ENCODE measurements at regions not wholly inside any gene's neighbourhood (a gene's known extent, or its start where the extent isn't known, plus 50 kb on each side); places are given as distances from the start of the nearest gene placed in this dataset.

GRCh38 chr2:181123798-181124231 lies 143.4 kb downstream of the UBE2E3 start:
- H3K9me3 ChIP-seq = no peaks in the 10 kb centered on the region
- no peak for TF ChIP-seq CTCF (IDR thresholded peaks at IDR 0.05)
- no peaks in the 10 kb centered on the region for H3K36me3 ChIP-seq
- no peak for DNase-seq (ENCODE audit: low spot score in 2 of 2)
- H3K27me3 ChIP-seq = no peaks in the 10 kb centered on the region
- intact Hi-C loops (cut with DNase I) = no loop called here
- no peak overlapping the region for H3K27ac ChIP-seq
- H3K4me1 ChIP-seq = no peaks in the 10 kb centered on the region
- H3K4me3 ChIP-seq = no peak overlapping the region

GRCh38 chr2:181124497-181124896 lies 144.1 kb downstream of the UBE2E3 start:
- Histone ChIP-seq H3K9me3 (no peaks in the 10 kb centered on the region), H3K36me3 (no peaks in the 10 kb centered on the region), H3K4me1 (no peaks in the 10 kb centered on the region), H3K27me3 (no peaks in the 10 kb centered on the region), H3K27ac (no peak overlapping the region), H3K4me3 (no peak overlapping the region)
- no peak for TF ChIP-seq CTCF (IDR thresholded peaks at IDR 0.05)
- no peak for DNase-seq (ENCODE audit: low spot score in 2 of 2)
- intact Hi-C loops (cut with DNase I) = no loop called here

GRCh38 chr2:181125359-181125758 lies 145.0 kb downstream of the UBE2E3 start:
- H3K27ac ChIP-seq = no peak overlapping the region
- no peaks in the 10 kb centered on the region for H3K27me3 ChIP-seq
- no peaks in the 10 kb centered on the region for H3K9me3 ChIP-seq
- H3K4me1 ChIP-seq = no peaks in the 10 kb centered on the region
- TF ChIP-seq CTCF (IDR thresholded peaks at IDR 0.05) = no peak
- H3K36me3 ChIP-seq = no peaks in the 10 kb centered on the region
- H3K4me3 ChIP-seq = no peak overlapping the region
- no peak for DNase-seq (ENCODE audit: low spot score in 2 of 2)
- intact Hi-C loops (cut with DNase I) = no loop called here

GRCh38 chr2:181126311-181126868 lies 146.0 kb downstream of the UBE2E3 start:
- no peak for TF ChIP-seq CTCF (IDR thresholded peaks at IDR 0.05)
- no peak for DNase-seq (ENCODE audit: low spot score in 2 of 2)
- no peaks in the 10 kb centered on the region for H3K4me1 ChIP-seq
- no peaks in the 10 kb centered on the region for H3K27me3 ChIP-seq
- no peaks in the 10 kb centered on the region for H3K36me3 ChIP-seq
- intact Hi-C loops (cut with DNase I) = loop anchor here (1.0 kb wide), 1 partner anchor 21 kb away; no protein-coding TSS in a partner anchor
- H3K4me3 ChIP-seq = no peak overlapping the region
- H3K9me3 ChIP-seq = no peaks in the 10 kb centered on the region
- H3K27ac ChIP-seq = no peak overlapping the region

- H3K27me3 ChIP-seq = no peaks in the 10 kb centered on the region
- H3K9me3 ChIP-seq = no peaks in the 10 kb centered on the region
- H3K4me1 ChIP-seq = no peaks in the 10 kb centered on the region
- no peaks in the 10 kb centered on the region for H3K36me3 ChIP-seq
- TF ChIP-seq CTCF (IDR thresholded peaks at IDR 0.05) = no peak
- no peak overlapping the region for H3K27ac ChIP-seq
- intact Hi-C loops (cut with DNase I) = no loop called here
- H3K4me3 ChIP-seq = no peak overlapping the region
- DNase-seq (ENCODE audit: low spot score in 2 of 2) = no peak
These were observed 147.8 kb downstream of the UBE2E3 start for GRCh38 chr2:181128199-181128598.

All from ascending aorta (tissue), 2 donors.